ENCODE measurements at regions not wholly inside any gene's neighbourhood (a gene's known extent, or its start where the extent isn't known, plus 50 kb on each side); places are given as distances from the start of the nearest gene placed in this dataset.

DNA sequence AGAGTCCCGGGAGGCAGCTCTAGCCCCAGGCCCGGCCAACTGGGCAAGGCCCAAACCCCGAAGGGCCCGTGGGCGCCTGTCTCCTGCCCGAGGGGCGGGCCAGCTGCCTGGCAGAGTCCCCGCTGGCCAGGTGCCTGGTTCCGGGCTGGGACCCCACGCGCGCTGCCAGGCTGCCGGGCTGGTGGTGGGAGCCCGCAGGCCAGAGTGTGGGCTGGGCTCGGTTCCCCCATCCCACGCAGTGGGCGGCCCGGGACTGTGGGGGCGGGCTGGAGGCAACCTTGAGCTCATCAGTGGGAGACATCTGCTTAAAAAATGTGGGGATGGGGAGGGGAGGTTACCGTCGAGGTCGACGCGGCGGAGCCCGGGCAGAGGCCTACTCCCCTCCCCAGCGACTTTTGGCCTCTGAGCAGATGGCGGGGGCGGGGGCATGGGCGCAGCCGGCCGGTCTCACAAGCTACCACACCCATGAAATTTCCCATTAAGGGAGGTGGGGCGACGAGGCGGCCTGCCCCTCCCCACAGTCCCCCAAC is 176.4 kb upstream of the GSE1 start:
- DNase-seq, result peak; percentile 88
- H3K79me2 ChIP-seq (ENCODE audit: insufficient read depth, low read length), result no peaks in the 10 kb centered on the region
- no CpG with 5 or more reads among the region's 35 CpGs for WGBS (ENCODE audit: extremely low coverage, insufficient read length, low lambda C conversion rate)
- H2BK12ac ChIP-seq (ENCODE audit: insufficient read length, low read depth, low read length), result no peak overlapping the region
- no peak overlapping the region for H2AFZ ChIP-seq (ENCODE audit: low read length)
- Mint-ChIP-seq H3K36me3 (ENCODE audit: insufficient read depth in 1 of 3, low read depth in 3 of 3) (no peaks in the 10 kb centered on the region), H3K4me1 (peaks cover 34 to 53% of the 10 kb centered on the region in 2 experiments), H3K4me3 (no peak overlapping the region), H3K27ac (peak overlapping the region in 1 of 3 experiments; percentile 63; a peak in 2 of 7 replicates), H3K9me3 (no peaks in the 10 kb centered on the region), H3K27me3 (ENCODE audit: low read depth) (peaks cover 13% of the 10 kb centered on the region)
- no peak overlapping the region for H3K18ac ChIP-seq (ENCODE audit: insufficient read length, low read depth, low read length)
- H3K56ac ChIP-seq (ENCODE audit: insufficient read length, low read depth, low read length), result no peak overlapping the region
- H4K20me1 ChIP-seq (ENCODE audit: control insufficient read depth, insufficient read depth, insufficient read length), result peaks cover 3% of the 10 kb centered on the region
- H3K23me2 ChIP-seq (ENCODE audit: insufficient read length, low read depth, low read length, poor library complexity, severe bottlenecking), result peaks cover 3% of the 10 kb centered on the region
- no peak overlapping the region for H3K4ac ChIP-seq (ENCODE audit: low read depth, low read length)
- no peak overlapping the region for H3K27ac ChIP-seq (ENCODE audit: insufficient read length, low read depth, low read length)
- H2BK5ac ChIP-seq (ENCODE audit: insufficient read length, low read length), result no peak overlapping the region
- H3K4me1 ChIP-seq (ENCODE audit: insufficient read depth, low read length), result peaks cover 15% of the 10 kb centered on the region
- TF ChIP-seq, protein P1, sequence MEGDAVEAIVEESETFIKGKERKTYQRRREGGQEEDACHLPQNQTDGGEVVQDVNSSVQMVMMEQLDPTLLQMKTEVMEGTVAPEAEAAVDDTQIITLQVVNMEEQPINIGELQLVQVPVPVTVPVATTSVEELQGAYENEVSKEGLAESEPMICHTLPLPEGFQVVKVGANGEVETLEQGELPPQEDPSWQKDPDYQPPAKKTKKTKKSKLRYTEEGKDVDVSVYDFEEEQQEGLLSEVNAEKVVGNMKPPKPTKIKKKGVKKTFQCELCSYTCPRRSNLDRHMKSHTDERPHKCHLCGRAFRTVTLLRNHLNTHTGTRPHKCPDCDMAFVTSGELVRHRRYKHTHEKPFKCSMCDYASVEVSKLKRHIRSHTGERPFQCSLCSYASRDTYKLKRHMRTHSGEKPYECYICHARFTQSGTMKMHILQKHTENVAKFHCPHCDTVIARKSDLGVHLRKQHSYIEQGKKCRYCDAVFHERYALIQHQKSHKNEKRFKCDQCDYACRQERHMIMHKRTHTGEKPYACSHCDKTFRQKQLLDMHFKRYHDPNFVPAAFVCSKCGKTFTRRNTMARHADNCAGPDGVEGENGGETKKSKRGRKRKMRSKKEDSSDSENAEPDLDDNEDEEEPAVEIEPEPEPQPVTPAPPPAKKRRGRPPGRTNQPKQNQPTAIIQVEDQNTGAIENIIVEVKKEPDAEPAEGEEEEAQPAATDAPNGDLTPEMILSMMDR (conservative IDR thresholded peaks at IDR 0.05), result no peak
- no peak overlapping the region for H3T11ph ChIP-seq (ENCODE audit: low read length)
- H3K14ac ChIP-seq (ENCODE audit: insufficient read depth, low read length), result peak overlapping the region; percentile 21; the same call in 1 of the 2 replicates
- H3K9ac ChIP-seq (ENCODE audit: extremely low read depth, insufficient read length, low read length), result no peak overlapping the region
- no peak overlapping the region for H2BK20ac ChIP-seq (ENCODE audit: low read depth, low read length, poor library complexity, severe bottlenecking)
- no peak overlapping the region for H2AK5ac ChIP-seq (ENCODE audit: insufficient read length, low read length)
- H4K8ac ChIP-seq (replicated peaks; ENCODE audit: insufficient read length, low read depth, low read length), result no peak overlapping the region
- H3K27me3 ChIP-seq (ENCODE audit: insufficient read depth, low read length), result no peaks in the 10 kb centered on the region
- H4K91ac ChIP-seq (ENCODE audit: insufficient read length, low read depth, low read length), result no peak overlapping the region
- no peak overlapping the region for H3K23ac ChIP-seq (ENCODE audit: insufficient read length, low read depth, low read length)
- H4K5ac ChIP-seq (ENCODE audit: insufficient read length, low read depth, low read length), result no peak overlapping the region
- no peaks in the 10 kb centered on the region for H3K9me3 ChIP-seq (ENCODE audit: control insufficient read depth, low read depth, low read length)
- H3K79me1 ChIP-seq (ENCODE audit: insufficient read depth, low read depth, low read length, poor library complexity, severe bottlenecking), result no peaks in the 10 kb centered on the region
- H2BK15ac ChIP-seq (ENCODE audit: low read depth, low read length), result no peak overlapping the region
- H2BK120ac ChIP-seq (ENCODE audit: low read depth, low read length, poor library complexity, severe bottlenecking), result peak overlapping the region; percentile 88
- peak overlapping the region; percentile 50 for H3K4me2 ChIP-seq (ENCODE audit: insufficient read depth, insufficient read length, low read length)

Measured in H9 (cell line).